SHP77 treated with DMSO at 0.1 percent for 48 hours (cell line): ENCODE measurements at regions not wholly inside any gene's neighbourhood (a gene's known extent, or its start where the extent isn't known, plus 50 kb on each side); places are given as distances from the start of the nearest gene placed in this dataset.

Source experiments
- DNase-seq: peaks from one replicate; lab custom pipeline; 2025; lab: John Stamatoyannopoulos, UW

GRCh38 chr19:31946491-31946890 is 398.9 kb upstream of the ZNF507 start:
- no peak for DNase-seq

GRCh38 chr19:31947436-31948115 is 397.8 kb upstream of the ZNF507 start:
- no peak for DNase-seq

- no peak for DNase-seq
These were observed 392.7 kb upstream of the ZNF507 start for GRCh38 chr19:31952693-31953092.

- DNase-seq = no peak
These were observed 390.3 kb upstream of the ZNF507 start for GRCh38 chr19:31955061-31955460.

- no peak for DNase-seq
These were observed 389.5 kb upstream of the ZNF507 start for GRCh38 chr19:31955884-31956283.

- DNase-seq = no peak
These were observed 388.5 kb upstream of the ZNF507 start for GRCh38 chr19:31956771-31957392.

- no peak for DNase-seq
These were observed 387.7 kb upstream of the ZNF507 start for GRCh38 chr19:31957711-31958110.

- DNase-seq = no peak
These were observed 385.8 kb upstream of the ZNF507 start for GRCh38 chr19:31959527-31960018.

GRCh38 chr19:31960474-31960873 is 384.9 kb upstream of the ZNF507 start:
- DNase-seq = no peak

GRCh38 chr19:31961191-31961590 is 384.2 kb upstream of the ZNF507 start:
- no peak for DNase-seq

- DNase-seq = no peak
These were observed 383.7 kb upstream of the ZNF507 start for GRCh38 chr19:31961667-31962066.

GRCh38 chr19:31962561-31962996 is 382.8 kb upstream of the ZNF507 start:
- no peak for DNase-seq

GRCh38 chr19:31963746-31964145 is 381.7 kb upstream of the ZNF507 start:
- no peak for DNase-seq

GRCh38 chr19:31969016-31969415 is 376.4 kb upstream of the ZNF507 start:
- DNase-seq = no peak

- no peak for DNase-seq
These were observed 375.4 kb upstream of the ZNF507 start for GRCh38 chr19:31970027-31970461.

- DNase-seq = no peak
These were observed 371.1 kb upstream of the ZNF507 start for GRCh38 chr19:31974290-31974689.

GRCh38 chr19:31974941-31975340 is 370.5 kb upstream of the ZNF507 start:
- DNase-seq = no peak

- no peak for DNase-seq
These were observed 369.9 kb upstream of the ZNF507 start for GRCh38 chr19:31975461-31975860.

GRCh38 chr19:31976775-31977536 is 368.5 kb upstream of the ZNF507 start:
- no peak for DNase-seq

- no peak for DNase-seq
These were observed 366.0 kb upstream of the ZNF507 start for GRCh38 chr19:31979362-31979761.

- DNase-seq = no peak
These were observed 365.3 kb upstream of the ZNF507 start for GRCh38 chr19:31979949-31980670.

- DNase-seq = no peak
These were observed 364.6 kb upstream of the ZNF507 start for GRCh38 chr19:31980796-31981195.
